ENCODE measurements at regions not wholly inside any gene's neighbourhood (a gene's known extent, or its start where the extent isn't known, plus 50 kb on each side); places are given as distances from the start of the nearest gene placed in this dataset.
"Not testable (repeated sequence)": the region's sequence is repeated elsewhere in the genome, so short reads cannot be mapped to it uniquely, and the experiment has no call there.

GRCh38 chr18:30623401-30624065 is 419.0 kb downstream of the DSC3 start:
- DNase-seq (ENCODE audit: low spot score): no peak

GRCh38 chr18:30622635-30623034 is 419.9 kb downstream of the DSC3 start:
- DNase-seq (ENCODE audit: low spot score): no peak

GRCh38 chr18:30622104-30622503 is 420.4 kb downstream of the DSC3 start:
- no peak for DNase-seq (ENCODE audit: low spot score)

GRCh38 chr18:30618567-30618966 is 424.0 kb downstream of the DSC3 start:
- no peak for DNase-seq (ENCODE audit: low spot score)

GRCh38 chr18:30616414-30616813 is 426.1 kb downstream of the DSC3 start:
- DNase-seq (ENCODE audit: low spot score): no peak

GRCh38 chr18:30613467-30613801 is 429.1 kb downstream of the DSC3 start:
- DNase-seq (ENCODE audit: low spot score): no peak

GRCh38 chr18:30601541-30601940 is 441.0 kb downstream of the DSC3 start:
- no peak for DNase-seq (ENCODE audit: low spot score)

GRCh38 chr18:30597202-30597601 is 445.3 kb downstream of the DSC3 start:
- no peak for DNase-seq (ENCODE audit: low spot score)

- no peak for DNase-seq (ENCODE audit: low spot score)
These were observed 445.9 kb downstream of the DSC3 start for GRCh38 chr18:30596635-30597034.

GRCh38 chr18:30595942-30596341 is 446.6 kb downstream of the DSC3 start:
- no peak for DNase-seq (ENCODE audit: low spot score)

GRCh38 chr18:30594911-30595310 is 447.6 kb downstream of the DSC3 start:
- not testable (repeated sequence) for DNase-seq (ENCODE audit: low spot score)

GRCh38 chr18:30591462-30591861 is 451.1 kb downstream of the DSC3 start:
- no peak for DNase-seq (ENCODE audit: low spot score)

- no peak for DNase-seq (ENCODE audit: low spot score)
These were observed 453.8 kb downstream of the DSC3 start for GRCh38 chr18:30588673-30589164.

- DNase-seq (ENCODE audit: low spot score): no peak
These were observed 458.8 kb downstream of the DSC3 start for GRCh38 chr18:30583768-30584167.

- no peak for DNase-seq (ENCODE audit: low spot score)
These were observed 460.5 kb downstream of the DSC3 start for GRCh38 chr18:30582078-30582477.

GRCh38 chr18:30578707-30579106 is 463.8 kb downstream of the DSC3 start:
- no peak for DNase-seq (ENCODE audit: low spot score)

- DNase-seq (ENCODE audit: low spot score): no peak
These were observed 470.3 kb downstream of the DSC3 start for GRCh38 chr18:30572214-30572613.

GRCh38 chr18:30568333-30568732 is 474.2 kb downstream of the DSC3 start:
- DNase-seq (ENCODE audit: low spot score): no peak

- DNase-seq (ENCODE audit: low spot score): no peak
These were observed 475.7 kb downstream of the DSC3 start for GRCh38 chr18:30566877-30567276.

GRCh38 chr18:30562231-30562630 is 480.3 kb downstream of the DSC3 start:
- no peak for DNase-seq (ENCODE audit: low spot score)

- no peak for DNase-seq (ENCODE audit: low spot score)
These were observed 486.4 kb downstream of the DSC3 start for GRCh38 chr18:30556112-30556511.

GRCh38 chr18:30545393-30545792 is 497.1 kb downstream of the DSC3 start:
- DNase-seq (ENCODE audit: low spot score): no peak

GRCh38 chr18:30544141-30544540 is 498.4 kb downstream of the DSC3 start:
- DNase-seq (ENCODE audit: low spot score): no peak

GRCh38 chr18:30533716-30534115 is 508.8 kb downstream of the DSC3 start:
- DNase-seq (ENCODE audit: low spot score): no peak
